Medulla oblongata (tissue), 1 donor: ENCODE measurements at regions not wholly inside any gene's neighbourhood (a gene's known extent, or its start where the extent isn't known, plus 50 kb on each side); places are given as distances from the start of the nearest gene placed in this dataset.
"Not testable (repeated sequence)": the region's sequence is repeated elsewhere in the genome, so short reads cannot be mapped to it uniquely, and the experiment has no call there.

Experiments
- DNase-seq: peaks from one replicate; pipeline ENCODE4 v3.0.0-alpha.2; 2015; ENCODE audit errors: extremely low spot score

DNA sequence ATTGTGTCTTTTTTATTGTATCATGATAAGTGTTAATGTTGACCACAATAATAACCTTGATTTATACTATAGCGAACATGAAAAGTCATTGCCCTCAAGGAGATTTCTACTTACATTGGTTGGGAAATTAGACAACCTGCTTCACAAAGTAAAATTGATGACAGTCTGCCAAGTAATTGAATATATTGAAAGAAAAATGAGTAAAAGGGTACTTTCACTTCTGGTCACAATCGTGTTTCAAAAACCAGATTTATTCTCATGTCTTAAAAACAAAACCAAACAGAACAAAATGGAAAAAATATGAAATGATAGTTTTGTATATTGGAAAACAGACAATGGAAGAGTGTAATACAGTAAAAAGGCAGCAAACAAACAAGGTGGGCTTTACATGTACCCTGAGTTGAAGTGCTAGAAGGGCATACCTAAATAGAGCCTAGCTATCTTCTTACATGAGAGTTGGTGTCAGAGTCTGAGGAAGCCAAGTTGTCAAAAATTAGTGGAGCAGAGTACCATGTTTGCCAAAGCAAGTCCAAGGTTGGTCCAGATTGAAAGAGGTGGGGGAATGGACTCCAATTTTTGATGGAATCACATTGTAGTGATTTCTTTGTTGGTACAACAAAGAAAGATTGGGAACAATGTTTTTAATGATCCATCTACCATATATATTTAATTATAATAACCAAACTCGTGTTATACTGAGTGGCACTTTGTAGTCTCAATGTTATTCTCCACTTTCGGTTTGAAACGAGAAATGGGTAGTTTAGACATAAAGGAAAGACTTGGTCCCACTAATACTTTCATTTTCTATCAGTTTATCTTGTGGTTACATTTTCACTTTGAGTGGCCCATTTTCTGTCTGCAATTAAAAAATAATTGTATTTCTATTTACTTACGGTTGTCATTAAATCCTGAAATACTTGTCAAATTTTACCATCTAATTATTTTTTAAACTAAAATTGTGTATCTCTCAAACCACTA, 775.6 kb downstream of the STIM2 start:
- no peak for DNase-seq

DNA sequence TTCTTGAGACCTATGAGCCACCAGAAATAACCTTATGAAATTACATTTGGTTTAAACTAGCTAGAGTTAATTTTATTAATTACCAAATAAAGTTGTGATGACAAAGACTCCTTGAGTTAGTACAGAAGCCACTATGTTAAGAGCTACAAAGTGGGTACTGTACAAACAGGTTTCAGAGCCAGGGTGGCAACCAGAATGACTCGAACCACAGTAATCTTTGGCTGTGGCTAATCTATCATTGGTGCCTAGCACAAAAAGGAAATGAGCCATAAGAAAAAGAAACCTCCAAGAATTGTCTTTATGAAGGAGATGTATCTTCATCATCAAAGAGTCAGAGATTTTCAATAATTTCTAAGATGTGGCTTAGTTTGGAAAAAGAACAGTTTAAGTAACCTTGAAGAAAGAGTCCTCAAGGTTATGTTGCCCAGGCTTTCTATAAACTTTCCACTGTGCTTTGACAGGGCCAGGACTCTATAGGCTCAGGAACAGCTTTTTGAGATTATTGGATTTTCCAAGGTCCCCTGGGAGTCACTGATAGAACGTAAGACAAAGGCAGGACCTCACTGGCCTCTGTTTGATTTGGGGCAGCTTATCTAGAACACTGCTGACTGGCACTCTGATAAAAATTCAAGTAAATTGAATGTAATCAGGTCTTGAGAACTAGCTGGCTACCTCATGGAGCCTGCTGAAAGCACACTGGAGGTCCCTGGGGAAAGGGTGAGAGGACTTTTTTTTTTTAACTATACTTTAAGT, 777.7 kb downstream of the STIM2 start:
- DNase-seq, result no peak

DNA sequence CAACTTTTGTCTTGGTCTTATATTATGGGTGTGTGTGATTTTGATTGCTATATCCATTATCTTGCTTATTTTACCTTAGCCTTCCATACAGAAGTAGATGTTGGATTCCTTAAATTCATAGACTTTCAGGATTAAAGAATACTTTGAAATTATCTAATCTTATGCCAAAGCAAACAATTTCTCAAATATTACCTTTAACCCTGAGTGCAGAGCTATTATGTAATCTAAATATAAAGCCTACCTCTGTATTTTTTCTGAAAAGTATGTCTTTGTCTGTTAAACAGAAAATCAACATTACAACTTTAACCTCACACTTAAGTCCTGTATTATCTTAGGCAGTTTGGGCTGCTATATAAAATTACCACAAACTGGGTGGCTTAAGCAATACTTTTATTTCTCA, 782.5 kb downstream of the STIM2 start:
- no peak for DNase-seq

DNA sequence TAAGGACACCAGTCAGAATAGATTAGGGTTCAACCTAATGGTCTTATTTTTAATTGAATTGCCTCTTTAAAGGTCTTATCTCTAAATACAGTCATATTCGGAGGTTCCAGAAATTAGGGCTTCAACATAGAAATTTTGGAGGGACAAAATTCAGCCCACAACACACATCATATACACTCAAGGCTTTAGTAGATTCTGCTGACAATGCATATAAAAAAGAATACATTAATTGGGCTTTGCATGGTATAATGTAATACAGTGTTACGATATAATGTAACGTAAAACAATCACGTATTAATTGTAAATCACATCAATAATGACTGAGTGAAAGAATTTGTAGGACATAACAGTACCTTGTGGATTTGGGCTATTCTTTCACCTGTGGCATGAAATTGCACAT, 787.8 kb downstream of the STIM2 start:
- no peak for DNase-seq

DNA sequence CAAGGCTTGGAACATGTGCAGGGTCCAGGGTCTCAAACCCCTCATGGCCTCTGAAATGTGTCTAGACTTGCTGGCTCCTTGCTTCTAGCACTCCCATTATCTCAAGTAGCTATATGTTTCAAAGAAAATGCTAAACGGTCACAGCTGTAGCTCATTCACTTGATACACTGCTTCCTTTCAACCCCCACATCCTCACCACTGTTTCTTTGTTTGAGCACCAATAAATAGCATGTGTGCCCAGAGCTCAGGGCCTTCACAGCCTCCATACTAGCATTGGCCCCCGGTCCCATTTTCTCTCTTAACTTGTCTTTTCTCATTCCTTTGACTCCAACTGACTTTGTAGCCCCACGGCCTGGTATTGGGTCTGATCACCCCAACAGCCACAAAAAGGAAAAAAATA, 801.8 kb downstream of the STIM2 start:
- DNase-seq, result no peak

DNA sequence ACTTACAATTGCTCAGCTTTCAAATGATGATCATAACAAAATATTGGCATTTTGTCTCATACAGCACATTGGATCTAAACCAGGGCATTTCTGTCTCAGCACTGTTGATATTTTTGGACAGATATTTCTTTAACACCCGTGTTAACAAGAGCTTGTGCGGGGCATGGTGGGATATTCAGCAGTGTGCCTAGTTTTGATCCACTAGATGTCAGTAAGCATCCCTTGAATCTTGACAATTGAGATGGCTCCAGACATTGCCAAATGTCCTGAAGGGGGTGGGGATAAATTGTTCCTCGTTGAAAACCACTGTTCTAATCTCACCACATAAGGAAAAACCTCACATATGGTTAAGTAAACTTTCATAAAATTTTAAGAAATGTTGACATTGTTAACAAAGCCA, 806.3 kb downstream of the STIM2 start:
- peak; percentile 21 for DNase-seq

DNA sequence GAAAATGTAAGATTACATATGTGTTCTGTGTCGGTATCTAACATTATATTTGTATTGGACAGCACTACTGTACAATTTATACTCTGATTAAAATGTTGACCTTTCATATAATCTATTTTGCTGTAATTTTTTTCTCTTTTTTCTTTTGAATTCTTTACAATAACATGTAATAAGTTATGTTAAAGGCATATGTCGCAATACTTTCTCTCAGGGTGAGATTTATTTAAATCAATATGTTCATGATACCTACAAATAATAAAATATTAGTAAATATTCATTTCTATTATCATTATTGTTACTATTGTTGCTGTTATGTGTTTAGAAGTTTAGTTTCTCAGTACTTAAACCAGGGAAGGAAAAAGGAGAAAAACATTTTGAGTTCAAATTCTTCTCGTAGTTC, 807.4 kb downstream of the STIM2 start:
- no peak for DNase-seq

DNA sequence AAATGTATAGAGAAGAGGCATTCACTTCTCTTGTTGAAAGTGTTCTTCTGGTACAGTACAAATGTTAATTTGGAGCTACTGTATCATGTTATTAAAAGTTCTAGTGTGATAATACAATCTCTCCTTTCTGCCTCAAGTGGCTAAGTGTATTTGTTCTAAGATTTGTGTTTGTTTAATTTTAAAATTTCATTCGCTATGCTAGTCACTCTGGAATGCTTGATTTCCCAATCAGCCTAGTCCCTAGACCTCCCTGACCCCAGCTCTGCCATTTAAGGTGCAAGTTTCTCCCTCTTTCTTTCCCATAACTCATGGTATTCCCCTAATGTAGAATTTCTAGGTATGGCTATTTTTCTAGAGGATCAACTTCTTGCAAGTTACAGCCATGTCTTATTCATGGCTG, 817.4 kb downstream of the STIM2 start:
- no peak for DNase-seq

DNA sequence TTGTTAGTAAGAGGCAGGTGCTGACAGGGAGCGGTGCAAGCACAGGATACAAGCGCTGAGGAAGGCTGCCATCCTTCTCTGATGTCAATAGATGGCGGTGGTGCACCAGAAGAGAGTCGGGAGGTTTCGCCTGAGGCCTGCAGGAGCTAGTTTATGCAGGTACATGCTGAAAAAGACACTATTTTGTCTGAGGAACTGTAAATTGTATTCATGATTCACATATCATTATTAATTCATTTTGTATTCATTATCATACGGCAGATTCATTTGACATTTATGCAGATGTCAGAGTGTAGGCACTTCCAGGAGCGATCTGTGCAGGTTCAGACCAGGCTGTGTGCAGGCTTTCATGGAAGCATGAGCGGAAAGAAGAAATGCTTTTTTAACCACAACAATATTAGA, 824.0 kb downstream of the STIM2 start:
- peak; percentile 76 for DNase-seq

DNA sequence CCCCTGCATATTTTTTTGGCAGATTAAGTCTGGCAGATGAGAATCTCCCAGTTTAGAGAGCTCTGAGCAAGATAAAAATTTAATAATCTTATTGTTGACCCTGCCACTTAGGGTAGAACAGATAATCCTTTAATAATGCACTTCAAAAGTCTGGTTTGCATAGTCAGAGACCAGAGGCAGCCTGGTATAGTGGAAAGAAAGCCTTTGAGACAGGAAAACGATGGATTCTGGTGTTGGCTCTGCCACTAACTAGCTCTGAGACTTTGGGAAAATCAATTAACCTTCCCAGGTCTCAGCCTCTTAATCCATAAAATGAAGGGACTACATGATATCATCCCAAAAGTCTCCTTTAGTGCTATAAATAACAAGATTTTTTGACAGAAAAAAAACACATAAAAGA, 824.5 kb downstream of the STIM2 start:
- DNase-seq, result no peak

DNA sequence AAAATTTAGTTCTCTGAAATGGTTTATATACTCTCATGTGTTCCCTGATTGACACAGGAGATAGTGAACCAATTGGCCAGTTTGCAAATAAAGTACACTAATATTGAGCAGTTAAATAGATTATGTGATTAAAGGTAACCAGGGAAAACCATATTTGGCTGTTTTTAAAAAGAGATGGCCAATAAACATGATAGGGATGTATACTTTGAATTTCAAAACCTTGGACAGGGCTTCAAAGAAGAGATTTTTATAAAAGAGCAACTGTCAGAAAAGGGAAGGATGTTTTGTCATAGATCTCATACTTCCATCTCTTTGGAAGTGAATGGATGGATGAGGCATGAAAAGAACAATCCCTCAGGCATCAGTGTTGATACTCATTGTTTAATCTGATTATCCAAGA, 825.3 kb downstream of the STIM2 start:
- no peak for DNase-seq

DNA sequence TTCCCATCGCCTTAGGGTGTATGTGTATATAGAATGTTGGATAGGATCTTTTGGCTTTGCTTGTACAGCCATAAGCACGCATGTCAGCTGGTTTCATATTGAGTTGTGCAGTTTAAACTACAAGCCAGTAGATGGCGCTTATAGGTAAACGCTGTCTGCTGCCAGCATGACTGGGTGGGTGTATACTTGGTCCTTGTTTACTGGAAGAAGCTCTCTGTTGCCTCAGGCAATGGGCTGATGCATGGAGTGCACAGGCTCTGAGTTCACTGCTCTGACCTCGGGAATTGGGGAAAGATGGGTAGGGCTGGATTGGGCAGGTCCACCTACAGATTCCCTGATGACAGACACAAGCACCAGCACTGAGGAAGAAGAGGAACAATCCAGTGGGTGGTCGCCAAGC, 831.5 kb downstream of the STIM2 start:
- peak; percentile 43 for DNase-seq

DNA sequence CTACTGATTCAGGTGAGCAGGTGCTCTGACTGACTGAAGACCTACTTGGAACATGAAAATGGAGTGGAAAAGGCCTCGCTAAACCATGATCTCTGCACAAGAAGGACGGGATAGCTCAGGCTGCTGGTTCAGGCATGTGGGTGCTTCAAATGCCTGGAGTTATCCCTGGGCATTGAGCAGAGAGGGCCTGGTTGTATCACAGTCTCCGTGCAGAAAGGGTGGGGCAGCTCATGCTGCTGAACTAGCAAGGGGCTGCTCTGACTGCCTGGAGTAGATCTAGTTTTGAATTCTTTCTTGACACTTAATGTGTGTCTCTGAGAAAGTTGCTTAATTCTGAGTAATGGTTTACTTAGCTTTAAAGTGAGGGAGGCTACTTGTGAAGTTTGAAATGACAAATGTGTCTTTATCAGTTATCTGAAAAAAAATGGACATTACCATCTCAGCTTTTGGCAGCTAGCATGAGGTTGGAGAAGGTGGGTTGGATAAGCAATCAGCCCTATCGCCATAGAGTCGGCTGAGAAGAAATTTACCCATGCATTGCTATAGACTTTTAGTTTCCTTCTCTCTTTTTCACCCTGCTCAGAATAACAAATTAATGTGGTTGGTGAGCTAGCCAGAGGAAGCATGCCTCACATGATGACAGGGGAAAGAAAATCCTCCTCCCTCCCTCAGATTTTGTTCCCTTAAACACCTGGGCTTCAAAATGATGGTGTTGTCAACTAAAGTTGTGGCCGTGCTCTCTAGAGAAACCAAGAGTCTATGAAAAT, 832.4 kb downstream of the STIM2 start:
- no peak for DNase-seq

DNA sequence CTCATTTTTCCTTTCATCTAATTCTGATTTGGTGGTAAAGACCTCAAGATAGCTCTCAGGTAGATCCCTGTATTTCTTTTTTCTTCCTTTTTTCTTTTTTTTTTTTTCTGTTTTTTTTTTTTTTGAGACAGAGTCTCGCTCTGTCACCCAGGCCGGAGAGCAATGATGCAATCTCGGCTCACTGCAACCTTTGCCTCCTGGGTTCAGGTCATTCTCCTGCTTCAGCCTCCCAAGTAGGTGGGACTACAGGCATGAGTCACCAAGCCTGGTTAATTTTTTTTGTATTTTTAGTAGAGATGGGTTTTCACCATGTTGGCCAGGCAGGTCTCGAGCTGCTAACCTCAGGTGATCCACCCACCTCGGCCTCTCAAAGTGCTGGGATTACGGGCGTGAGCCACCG, 835.6 kb downstream of the STIM2 start:
- DNase-seq, result not testable (repeated sequence)

DNA sequence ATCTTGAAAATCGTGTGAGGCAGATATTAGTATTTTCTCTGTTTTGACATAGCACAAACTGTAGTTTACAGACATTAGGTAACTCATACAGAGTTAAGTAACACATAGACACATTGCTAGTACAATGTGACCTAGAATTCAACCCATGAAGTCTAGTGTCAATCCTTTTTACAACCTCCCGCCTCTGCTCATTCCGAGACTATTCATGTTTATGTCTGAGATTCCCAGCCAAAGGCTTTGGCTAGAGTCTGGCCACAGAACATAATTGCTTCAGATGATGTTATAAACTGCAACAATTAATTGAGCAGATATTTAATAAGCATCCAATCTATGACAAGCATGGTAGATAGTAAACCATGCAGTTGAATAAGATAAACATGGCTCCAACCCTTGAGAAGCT, 841.0 kb downstream of the STIM2 start:
- no peak for DNase-seq

DNA sequence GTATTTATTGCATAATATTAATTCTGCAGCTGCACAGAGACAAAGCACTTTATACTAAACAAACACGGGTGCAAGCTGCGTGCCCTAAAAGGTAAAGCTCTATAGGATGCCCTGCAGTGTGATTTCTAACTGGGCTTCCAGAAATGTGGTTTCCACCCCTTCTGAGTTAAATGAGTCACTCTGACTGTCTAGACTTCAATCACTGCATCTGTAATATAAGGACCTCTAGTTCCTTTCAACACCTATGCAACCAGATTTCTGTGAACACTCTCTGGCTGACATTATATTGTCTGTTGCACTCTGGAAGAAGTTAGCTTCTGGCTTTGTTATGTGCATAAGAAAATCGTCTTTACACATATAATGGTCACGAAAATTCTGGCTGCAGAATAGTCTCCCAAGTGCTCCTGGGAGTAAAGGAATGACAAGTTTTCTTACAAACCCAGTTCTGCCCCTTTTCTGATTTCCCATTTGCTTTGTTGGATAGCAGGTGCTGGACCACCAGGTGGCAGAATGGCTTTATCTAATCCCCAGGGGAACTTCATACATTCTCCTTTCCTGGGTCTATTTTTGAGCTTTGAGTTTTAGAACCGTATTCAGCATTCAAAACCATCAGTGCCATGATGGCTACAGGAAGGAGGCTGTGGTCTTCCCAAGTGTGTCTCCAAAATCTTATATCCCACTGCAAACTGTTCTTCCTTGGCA, 842.2 kb downstream of the STIM2 start:
- DNase-seq, result peak; percentile 43

DNA sequence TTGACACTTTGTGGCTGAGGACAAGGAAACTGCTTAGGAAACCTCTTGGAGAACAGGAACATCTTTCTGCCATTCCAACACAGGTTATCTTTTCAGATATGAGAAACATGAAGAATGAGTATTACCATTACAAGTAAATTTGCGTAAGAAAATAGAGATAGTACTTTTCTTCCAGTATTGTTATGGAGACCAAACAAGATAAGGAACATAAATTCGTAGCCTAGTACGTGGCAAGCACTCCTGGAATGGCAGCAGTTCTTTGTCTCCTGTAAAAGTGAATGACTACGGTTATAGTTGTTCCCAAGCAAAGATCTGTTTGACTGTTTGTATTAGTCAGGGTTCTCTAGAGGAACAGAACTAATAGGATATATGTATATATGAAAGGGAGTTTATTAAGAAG, 843.1 kb downstream of the STIM2 start:
- DNase-seq, result no peak

DNA sequence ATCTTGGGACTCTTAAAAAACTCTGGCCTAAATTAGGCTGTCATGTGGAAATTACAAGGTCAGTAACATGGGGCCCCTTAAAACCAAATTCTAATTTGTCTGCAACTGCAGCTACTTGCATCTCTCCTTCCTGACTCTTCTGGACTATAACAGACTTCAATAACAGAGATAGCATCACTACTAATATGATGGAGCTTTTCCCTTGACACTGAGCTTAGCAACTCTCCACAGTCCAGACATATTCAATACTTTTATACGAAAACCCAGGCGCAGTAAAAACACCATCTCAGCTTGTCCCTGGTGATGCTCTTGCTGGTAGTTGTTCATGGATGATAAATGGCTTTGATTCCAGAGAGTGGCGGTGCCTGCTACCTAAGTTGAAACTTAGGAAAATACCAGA, 850.4 kb downstream of the STIM2 start:
- no peak for DNase-seq

DNA sequence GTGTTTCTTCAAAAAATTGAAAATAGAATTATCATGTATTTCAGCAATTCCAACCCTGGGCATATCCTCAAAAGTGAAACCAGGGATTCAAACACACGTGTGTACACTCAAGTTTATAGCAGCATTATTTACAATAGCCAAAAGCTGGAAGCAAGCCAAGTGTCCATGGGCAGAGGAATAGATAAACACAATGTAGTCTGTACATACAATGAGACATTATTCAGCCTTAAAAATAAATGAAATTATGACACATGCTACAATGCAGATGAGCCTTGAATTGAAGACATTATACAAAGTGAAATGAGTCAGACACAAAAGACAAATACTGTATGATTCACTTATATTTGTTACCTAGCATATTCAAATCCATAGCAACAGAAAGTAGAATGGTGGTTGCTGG, 853.4 kb downstream of the STIM2 start:
- DNase-seq, result no peak

DNA sequence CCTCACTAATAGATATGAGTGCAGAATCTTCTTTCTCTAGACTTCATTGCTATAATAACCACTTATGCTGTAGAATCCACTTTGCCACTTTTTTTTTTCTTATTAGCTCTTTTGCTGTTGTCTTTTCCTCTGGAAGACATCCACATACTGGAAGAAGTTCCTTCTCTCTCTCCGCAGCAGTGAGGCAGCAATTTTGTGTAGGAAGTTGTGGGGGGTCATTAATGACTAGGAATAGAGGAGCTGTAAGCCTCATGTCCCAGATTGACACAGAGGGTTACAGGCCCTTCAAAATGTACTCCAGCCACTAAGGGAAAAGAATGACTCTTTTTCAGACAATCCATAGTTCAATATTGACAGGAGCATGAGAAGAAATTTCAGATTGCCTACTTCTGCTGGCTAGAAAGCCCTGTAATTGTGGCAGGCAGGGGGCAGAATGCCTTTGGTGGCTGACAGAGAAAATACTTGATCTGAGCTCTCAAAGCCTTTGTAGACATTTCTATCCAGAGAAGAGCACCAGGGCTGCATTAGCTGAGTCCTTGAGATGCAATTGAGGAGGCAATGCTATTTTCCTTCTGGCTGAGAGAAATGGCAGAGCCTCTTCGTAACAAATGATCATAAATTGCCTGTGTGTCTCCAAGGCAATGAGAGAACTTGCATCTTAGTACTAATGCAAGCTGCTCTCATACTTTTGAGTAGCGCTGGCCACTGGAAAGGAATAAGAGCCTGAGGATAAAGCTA, 856.2 kb downstream of the STIM2 start:
- DNase-seq, result peak; percentile 52

DNA sequence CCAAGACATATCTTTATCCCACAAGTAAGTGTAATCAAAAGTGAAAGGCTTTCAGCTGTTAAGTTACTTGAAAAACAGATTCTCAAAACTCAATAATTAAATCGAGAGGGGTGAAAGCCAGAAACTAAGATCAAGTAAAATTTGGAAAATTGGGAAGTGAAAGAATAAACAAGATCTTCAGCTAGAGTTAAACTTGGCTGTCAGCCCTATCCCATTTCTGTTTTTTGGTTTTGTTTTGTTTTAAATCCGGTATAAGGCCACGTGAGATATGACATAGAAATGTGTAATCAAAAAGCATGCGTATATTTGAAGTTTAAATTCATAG, 856.8 kb downstream of the STIM2 start:
- DNase-seq, result no peak
